GM23338 (cell line): ENCODE measurements at regions not wholly inside any gene's neighbourhood (a gene's known extent, or its start where the extent isn't known, plus 50 kb on each side); places are given as distances from the start of the nearest gene placed in this dataset.

Experiments used
- ATAC-seq: fragments of 200-7000 bp; cut with Tn5 transposase; 3 replicates; pipeline ENCODE4 v1.9.1; 2020
- DNase-seq: peaks from one replicate; pipeline ENCODE4 v3.0.0-alpha.2; 2015; ENCODE audit warnings: low spot score
- H2AFZ ChIP-seq: fragments of 200-600 bp; sonication (generic); 2 replicates; pipeline ENCODE4 v1.8.0; 2016; ENCODE audit warnings: antibody characterized with exemption, mild to moderate bottlenecking, moderate library complexity
- H3F3A ChIP-seq: fragments of 200-600 bp; sonication (generic); replicated peaks from 2 replicates; pipeline ENCODE4 v1.8.0; 2017; ENCODE audit warnings: antibody characterized with exemption, mixed run types, low read depth
- H3K27ac ChIP-seq: fragments of 200-600 bp; sonication (generic); 2 replicates; pipeline ENCODE4 v1.6.1; 2016; ENCODE audit warnings: low read depth
- H3K27me3 ChIP-seq: fragments of 200-600 bp; sonication (generic); 2 replicates; pipeline ENCODE4 v1.8.0; 2016; ENCODE audit warnings: mild to moderate bottlenecking, mixed run types, moderate library complexity; ENCODE audit not compliant: insufficient read depth
- H3K36me3 ChIP-seq: fragments of 200-600 bp; sonication (generic); 2 replicates; pipeline ENCODE4 v1.8.0; 2016; ENCODE audit warnings: mild to moderate bottlenecking; ENCODE audit not compliant: insufficient read depth
- H3K4me1 ChIP-seq: fragments of 200-600 bp; sonication (generic); 2 replicates; pipeline ENCODE4 v1.8.0; 2016; ENCODE audit warnings: mild to moderate bottlenecking, moderate library complexity; ENCODE audit not compliant: insufficient read depth
- H3K4me2 ChIP-seq: fragments of 200-600 bp; sonication (generic); 2 replicates; pipeline ENCODE4 v1.7.1; 2017; ENCODE audit warnings: mixed run types
- H3K4me3 ChIP-seq: fragments of 200-600 bp; sonication (generic); 2 replicates; pipeline ENCODE4 v1.6.1; 2016; ENCODE audit warnings: mixed run types
- H3K79me2 ChIP-seq: fragments of 200-600 bp; sonication (generic); replicated peaks from 2 replicates; pipeline ENCODE4 v1.8.0; 2017; ENCODE audit warnings: mild to moderate bottlenecking; ENCODE audit not compliant: insufficient read depth
- H3K9me2 ChIP-seq: fragments of 200-600 bp; sonication (generic); 2 replicates; pipeline ENCODE4 v1.8.0; 2017; ENCODE audit not compliant: insufficient read depth
- H4K20me1 ChIP-seq: fragments of 200-600 bp; sonication (generic); replicated peaks from 2 replicates; pipeline ENCODE4 v1.8.0; 2017; ENCODE audit warnings: mild to moderate bottlenecking; ENCODE audit not compliant: insufficient read depth
- H3K27ac Mint-ChIP-seq: 2 replicates; pipeline ENCODE4 v1.8.0; 2020; ENCODE audit warnings: inconsistent platforms, mild to moderate bottlenecking, moderate library complexity, mixed read lengths
- H3K27me3 Mint-ChIP-seq: 3 replicates; pipeline ENCODE4 v1.8.0; 2022; ENCODE audit warnings: low read depth, mild to moderate bottlenecking, moderate library complexity, mixed read lengths, inconsistent platforms; ENCODE audit not compliant: insufficient read depth, poor library complexity
- H3K36me3 Mint-ChIP-seq: 3 replicates; pipeline ENCODE4 v1.8.0; 2021; ENCODE audit warnings: low read depth, mild to moderate bottlenecking, inconsistent platforms, moderate library complexity, mixed read lengths
- H3K4me1 Mint-ChIP-seq: 3 replicates; pipeline ENCODE4 v1.8.0; 2020; ENCODE audit warnings: mild to moderate bottlenecking, inconsistent platforms, mixed read lengths
- H3K4me3 Mint-ChIP-seq: 3 replicates; pipeline ENCODE4 v1.8.0; 2021; ENCODE audit warnings: moderate library complexity, mild to moderate bottlenecking, inconsistent platforms, mixed read lengths
- H3K9me3 Mint-ChIP-seq: 3 replicates; pipeline ENCODE4 v1.8.0; 2020; ENCODE audit warnings: moderate library complexity, mild to moderate bottlenecking, inconsistent platforms, mixed read lengths
- CREB1 ChIP-seq: fragments of 250-450 bp; sonication (Bioruptor Pico); IDR thresholded peaks from 2 replicates; pipeline ENCODE4 v1.5.0; 2020; ENCODE audit warnings: low read depth, mild to moderate bottlenecking, moderate library complexity
- ETS1 ChIP-seq: IDR thresholded peaks from 2 replicates; pipeline ENCODE4 v1.6.1; 2016; ENCODE audit warnings: antibody characterized with exemption
- EZH2 ChIP-seq: fragments of 200-600 bp; sonication (generic); IDR thresholded peaks from one replicate; pipeline ENCODE4 v1.8.0; 2017; ENCODE audit warnings: antibody characterized with exemption, mild to moderate bottlenecking, low read depth; ENCODE audit not compliant: unreplicated experiment
- EZH2phosphoT487 ChIP-seq: fragments of 200-600 bp; sonication (generic); IDR thresholded peaks from one replicate; pipeline ENCODE4 v1.8.1; 2018; ENCODE audit warnings: antibody characterized with exemption; ENCODE audit not compliant: unreplicated experiment
- JUNB ChIP-seq: IDR thresholded peaks from one replicate; pipeline ENCODE4 v1.6.1; 2016; ENCODE audit warnings: antibody characterized with exemption; ENCODE audit not compliant: unreplicated experiment
- NANOG ChIP-seq: IDR thresholded peaks from 2 replicates; pipeline ENCODE4 v1.6.1; 2016; ENCODE audit warnings: antibody characterized with exemption, borderline replicate concordance
- POLR2AphosphoS5 ChIP-seq: IDR thresholded peaks from 2 replicates; pipeline ENCODE4 v1.6.1; 2016; ENCODE audit warnings: antibody characterized with exemption, low read depth
- REST ChIP-seq: IDR thresholded peaks from one replicate; pipeline ENCODE4 v1.6.1; 2018; ENCODE audit warnings: antibody characterized with exemption; ENCODE audit not compliant: unreplicated experiment
- STAT1 ChIP-seq: IDR thresholded peaks from one replicate; pipeline ENCODE4 v1.6.1; 2016; ENCODE audit warnings: antibody characterized with exemption; ENCODE audit not compliant: unreplicated experiment
- ZNF114 ChIP-seq: fragments of 250-450 bp; sonication (Bioruptor Pico); IDR thresholded peaks from 2 replicates; pipeline ENCODE4 v1.5.0; 2020; ENCODE audit warnings: mild to moderate bottlenecking, moderate library complexity
- ZNF331 ChIP-seq: fragments of 250-450 bp; sonication (Bioruptor Pico); IDR thresholded peaks from 2 replicates; pipeline ENCODE4 v1.5.0; 2020; ENCODE audit warnings: low read depth, mild to moderate bottlenecking, moderate library complexity
- ZNF462 ChIP-seq: fragments of 250-450 bp; sonication (Bioruptor Pico); IDR thresholded peaks from 2 replicates; pipeline ENCODE4 v1.5.0; 2020; ENCODE audit warnings: mild to moderate bottlenecking, moderate library complexity

GRCh38 chr18:56307354-56308170, 330.8 kb downstream of the TXNL1 start:
- H3K4me1 ChIP-seq: peaks cover 20% of the 10 kb centered on the region
- no peaks in the 10 kb centered on the region for H3K9me2 ChIP-seq
- no peaks in the 10 kb centered on the region for H3K79me2 ChIP-seq
- ATAC-seq (no peak), DNase-seq (no peak)
- TF ChIP-seq JUNB: no peak
- no peak for TF ChIP-seq ZNF462 (CRISPR knock-in tag)
- TF ChIP-seq CREB1 (CRISPR knock-in tag): no peak
- no peak for TF ChIP-seq ETS1
- TF ChIP-seq NANOG: no peak
- no peak for TF ChIP-seq POLR2AphosphoS5
- TF ChIP-seq ZNF114 (CRISPR knock-in tag): no peak
- no peak for TF ChIP-seq ZNF331
- no peak for TF ChIP-seq STAT1
- TF ChIP-seq EZH2phosphoT487: no peak
- no peak for TF ChIP-seq REST
- TF ChIP-seq EZH2: no peak
- H3K27me3 ChIP-seq: no peaks in the 10 kb centered on the region
- H3K36me3 Mint-ChIP-seq: no peaks in the 10 kb centered on the region
- peak overlapping the region; percentile 67; the same call in 1 of the 2 replicates for H3K27ac Mint-ChIP-seq
- no peaks in the 10 kb centered on the region for H3F3A ChIP-seq
- peaks cover 24% of the 10 kb centered on the region for H3K4me1 Mint-ChIP-seq
- H3K4me3 ChIP-seq: no peak overlapping the region
- no peak overlapping the region for H2AFZ ChIP-seq
- H3K9me3 Mint-ChIP-seq: no peaks in the 10 kb centered on the region
- peaks cover 2% of the 10 kb centered on the region for H3K27me3 Mint-ChIP-seq
- no peak overlapping the region for H3K4me2 ChIP-seq
- H3K4me3 Mint-ChIP-seq: no peak overlapping the region
- H3K36me3 ChIP-seq: no peaks in the 10 kb centered on the region
- no peak overlapping the region for H3K27ac ChIP-seq
- H4K20me1 ChIP-seq: no peaks in the 10 kb centered on the region
